ENCODE measurements at regions not wholly inside any gene's neighbourhood (a gene's known extent, or its start where the extent isn't known, plus 50 kb on each side); places are given as distances from the start of the nearest gene placed in this dataset.
A peak's percentile ranks its signal among the peaks of the same experiment; 100 is the strongest.

DNA sequence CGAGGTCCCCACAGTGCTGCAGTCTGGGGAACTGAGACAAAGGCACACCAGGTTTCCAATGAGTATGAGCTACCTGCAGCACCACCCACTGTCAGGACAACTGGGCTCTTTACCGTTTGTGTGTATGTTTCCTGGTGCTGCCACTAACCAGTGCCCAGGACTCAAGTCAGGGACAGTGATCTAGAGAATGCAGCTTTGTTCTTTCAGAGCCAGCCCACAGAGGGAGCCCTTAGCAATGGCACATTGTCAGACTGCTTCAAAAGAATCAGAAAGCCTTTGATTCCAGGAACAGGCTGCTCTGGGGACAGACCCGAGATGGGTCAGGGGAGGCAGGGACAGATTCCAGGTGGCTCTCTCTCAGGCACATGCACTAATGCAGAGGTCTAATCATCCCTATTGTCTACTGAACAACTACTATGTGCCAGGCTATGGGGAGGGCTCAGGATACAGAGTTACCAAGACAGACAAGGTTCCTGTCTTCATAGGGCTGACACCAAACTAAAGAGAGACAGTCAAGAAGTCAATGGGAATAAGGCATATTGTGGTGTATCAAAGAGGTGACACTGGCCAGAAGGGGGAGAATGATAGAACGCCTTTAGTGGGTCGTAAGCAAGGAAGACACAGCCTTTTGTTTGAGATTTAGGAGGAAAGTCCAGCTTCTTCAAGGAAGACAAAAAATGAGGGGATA lies 103.7 kb downstream of the VPREB1 start (continued):
- TF ChIP-seq, protein P1, sequence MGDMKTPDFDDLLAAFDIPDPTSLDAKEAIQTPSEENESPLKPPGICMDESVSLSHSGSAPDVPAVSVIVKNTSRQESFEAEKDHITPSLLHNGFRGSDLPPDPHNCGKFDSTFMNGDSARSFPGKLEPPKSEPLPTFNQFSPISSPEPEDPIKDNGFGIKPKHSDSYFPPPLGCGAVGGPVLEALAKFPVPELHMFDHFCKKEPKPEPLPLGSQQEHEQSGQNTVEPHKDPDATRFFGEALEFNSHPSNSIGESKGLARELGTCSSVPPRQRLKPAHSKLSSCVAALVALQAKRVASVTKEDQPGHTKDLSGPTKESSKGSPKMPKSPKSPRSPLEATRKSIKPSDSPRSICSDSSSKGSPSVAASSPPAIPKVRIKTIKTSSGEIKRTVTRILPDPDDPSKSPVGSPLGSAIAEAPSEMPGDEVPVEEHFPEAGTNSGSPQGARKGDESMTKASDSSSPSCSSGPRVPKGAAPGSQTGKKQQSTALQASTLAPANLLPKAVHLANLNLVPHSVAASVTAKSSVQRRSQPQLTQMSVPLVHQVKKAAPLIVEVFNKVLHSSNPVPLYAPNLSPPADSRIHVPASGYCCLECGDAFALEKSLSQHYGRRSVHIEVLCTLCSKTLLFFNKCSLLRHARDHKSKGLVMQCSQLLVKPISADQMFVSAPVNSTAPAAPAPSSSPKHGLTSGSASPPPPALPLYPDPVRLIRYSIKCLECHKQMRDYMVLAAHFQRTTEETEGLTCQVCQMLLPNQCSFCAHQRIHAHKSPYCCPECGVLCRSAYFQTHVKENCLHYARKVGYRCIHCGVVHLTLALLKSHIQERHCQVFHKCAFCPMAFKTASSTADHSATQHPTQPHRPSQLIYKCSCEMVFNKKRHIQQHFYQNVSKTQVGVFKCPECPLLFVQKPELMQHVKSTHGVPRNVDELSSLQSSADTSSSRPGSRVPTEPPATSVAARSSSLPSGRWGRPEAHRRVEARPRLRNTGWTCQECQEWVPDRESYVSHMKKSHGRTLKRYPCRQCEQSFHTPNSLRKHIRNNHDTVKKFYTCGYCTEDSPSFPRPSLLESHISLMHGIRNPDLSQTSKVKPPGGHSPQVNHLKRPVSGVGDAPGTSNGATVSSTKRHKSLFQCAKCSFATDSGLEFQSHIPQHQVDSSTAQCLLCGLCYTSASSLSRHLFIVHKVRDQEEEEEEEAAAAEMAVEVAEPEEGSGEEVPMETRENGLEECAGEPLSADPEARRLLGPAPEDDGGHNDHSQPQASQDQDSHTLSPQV (IDR thresholded peaks at IDR 0.05), result no peak
- TF ChIP-seq, protein P2, sequence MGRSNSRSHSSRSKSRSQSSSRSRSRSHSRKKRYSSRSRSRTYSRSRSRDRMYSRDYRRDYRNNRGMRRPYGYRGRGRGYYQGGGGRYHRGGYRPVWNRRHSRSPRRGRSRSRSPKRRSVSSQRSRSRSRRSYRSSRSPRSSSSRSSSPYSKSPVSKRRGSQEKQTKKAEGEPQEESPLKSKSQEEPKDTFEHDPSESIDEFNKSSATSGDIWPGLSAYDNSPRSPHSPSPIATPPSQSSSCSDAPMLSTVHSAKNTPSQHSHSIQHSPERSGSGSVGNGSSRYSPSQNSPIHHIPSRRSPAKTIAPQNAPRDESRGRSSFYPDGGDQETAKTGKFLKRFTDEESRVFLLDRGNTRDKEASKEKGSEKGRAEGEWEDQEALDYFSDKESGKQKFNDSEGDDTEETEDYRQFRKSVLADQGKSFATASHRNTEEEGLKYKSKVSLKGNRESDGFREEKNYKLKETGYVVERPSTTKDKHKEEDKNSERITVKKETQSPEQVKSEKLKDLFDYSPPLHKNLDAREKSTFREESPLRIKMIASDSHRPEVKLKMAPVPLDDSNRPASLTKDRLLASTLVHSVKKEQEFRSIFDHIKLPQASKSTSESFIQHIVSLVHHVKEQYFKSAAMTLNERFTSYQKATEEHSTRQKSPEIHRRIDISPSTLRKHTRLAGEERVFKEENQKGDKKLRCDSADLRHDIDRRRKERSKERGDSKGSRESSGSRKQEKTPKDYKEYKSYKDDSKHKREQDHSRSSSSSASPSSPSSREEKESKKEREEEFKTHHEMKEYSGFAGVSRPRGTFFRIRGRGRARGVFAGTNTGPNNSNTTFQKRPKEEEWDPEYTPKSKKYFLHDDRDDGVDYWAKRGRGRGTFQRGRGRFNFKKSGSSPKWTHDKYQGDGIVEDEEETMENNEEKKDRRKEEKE (IDR thresholded peaks at IDR 0.05; ENCODE audit: borderline replicate concordance in 1 of 2, control insufficient read depth in 1 of 2, low read depth in 2 of 2, low read length in 1 of 2), result no peak
- no peak for TF ChIP-seq MTA1 (IDR thresholded peaks at IDR 0.05; ENCODE audit: borderline replicate concordance)
- TF ChIP-seq, protein P3, sequence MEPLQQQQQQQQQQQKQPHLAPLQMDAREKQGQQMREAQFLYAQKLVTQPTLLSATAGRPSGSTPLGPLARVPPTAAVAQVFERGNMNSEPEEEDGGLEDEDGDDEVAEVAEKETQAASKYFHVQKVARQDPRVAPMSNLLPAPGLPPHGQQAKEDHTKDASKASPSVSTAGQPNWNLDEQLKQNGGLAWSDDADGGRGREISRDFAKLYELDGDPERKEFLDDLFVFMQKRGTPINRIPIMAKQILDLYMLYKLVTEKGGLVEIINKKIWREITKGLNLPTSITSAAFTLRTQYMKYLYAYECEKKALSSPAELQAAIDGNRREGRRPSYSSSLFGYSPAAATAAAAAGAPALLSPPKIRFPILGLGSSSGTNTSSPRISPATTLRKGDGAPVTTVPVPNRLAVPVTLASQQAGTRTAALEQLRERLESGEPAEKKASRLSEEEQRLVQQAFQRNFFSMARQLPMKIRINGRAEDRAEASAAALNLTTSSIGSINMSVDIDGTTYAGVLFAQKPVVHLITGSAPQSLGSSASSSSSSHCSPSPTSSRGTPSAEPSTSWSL (CRISPR knock-in tag; IDR thresholded peaks at IDR 0.05; ENCODE audit: borderline replicate concordance), result peak; percentile 53; the same call in 1 of the 2 replicates
- TF ChIP-seq KLF10 (CRISPR knock-in tag; IDR thresholded peaks at IDR 0.05), result no peak
- TF ChIP-seq, protein P4, sequence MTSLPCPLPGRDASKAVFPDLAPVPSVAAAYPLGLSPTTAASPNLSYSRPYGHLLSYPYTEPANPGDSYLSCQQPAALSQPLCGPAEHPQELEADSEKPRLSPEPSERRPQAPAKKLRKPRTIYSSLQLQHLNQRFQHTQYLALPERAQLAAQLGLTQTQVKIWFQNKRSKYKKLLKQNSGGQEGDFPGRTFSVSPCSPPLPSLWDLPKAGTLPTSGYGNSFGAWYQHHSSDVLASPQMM (CRISPR knock-in tag; IDR thresholded peaks at IDR 0.05), result no peak
- no peak for TF ChIP-seq TEAD4 (IDR thresholded peaks at IDR 0.05; ENCODE audit: low read length)
- TF ChIP-seq TEAD4 (CRISPR knock-in tag; IDR thresholded peaks at IDR 0.05; ENCODE audit: borderline replicate concordance), result peak; percentile 18; the same call in 1 of the 2 replicates
- no peak for TF ChIP-seq ZBTB8A (IDR thresholded peaks at IDR 0.05; ENCODE audit: partially characterized antibody)
- TF ChIP-seq, protein P5, sequence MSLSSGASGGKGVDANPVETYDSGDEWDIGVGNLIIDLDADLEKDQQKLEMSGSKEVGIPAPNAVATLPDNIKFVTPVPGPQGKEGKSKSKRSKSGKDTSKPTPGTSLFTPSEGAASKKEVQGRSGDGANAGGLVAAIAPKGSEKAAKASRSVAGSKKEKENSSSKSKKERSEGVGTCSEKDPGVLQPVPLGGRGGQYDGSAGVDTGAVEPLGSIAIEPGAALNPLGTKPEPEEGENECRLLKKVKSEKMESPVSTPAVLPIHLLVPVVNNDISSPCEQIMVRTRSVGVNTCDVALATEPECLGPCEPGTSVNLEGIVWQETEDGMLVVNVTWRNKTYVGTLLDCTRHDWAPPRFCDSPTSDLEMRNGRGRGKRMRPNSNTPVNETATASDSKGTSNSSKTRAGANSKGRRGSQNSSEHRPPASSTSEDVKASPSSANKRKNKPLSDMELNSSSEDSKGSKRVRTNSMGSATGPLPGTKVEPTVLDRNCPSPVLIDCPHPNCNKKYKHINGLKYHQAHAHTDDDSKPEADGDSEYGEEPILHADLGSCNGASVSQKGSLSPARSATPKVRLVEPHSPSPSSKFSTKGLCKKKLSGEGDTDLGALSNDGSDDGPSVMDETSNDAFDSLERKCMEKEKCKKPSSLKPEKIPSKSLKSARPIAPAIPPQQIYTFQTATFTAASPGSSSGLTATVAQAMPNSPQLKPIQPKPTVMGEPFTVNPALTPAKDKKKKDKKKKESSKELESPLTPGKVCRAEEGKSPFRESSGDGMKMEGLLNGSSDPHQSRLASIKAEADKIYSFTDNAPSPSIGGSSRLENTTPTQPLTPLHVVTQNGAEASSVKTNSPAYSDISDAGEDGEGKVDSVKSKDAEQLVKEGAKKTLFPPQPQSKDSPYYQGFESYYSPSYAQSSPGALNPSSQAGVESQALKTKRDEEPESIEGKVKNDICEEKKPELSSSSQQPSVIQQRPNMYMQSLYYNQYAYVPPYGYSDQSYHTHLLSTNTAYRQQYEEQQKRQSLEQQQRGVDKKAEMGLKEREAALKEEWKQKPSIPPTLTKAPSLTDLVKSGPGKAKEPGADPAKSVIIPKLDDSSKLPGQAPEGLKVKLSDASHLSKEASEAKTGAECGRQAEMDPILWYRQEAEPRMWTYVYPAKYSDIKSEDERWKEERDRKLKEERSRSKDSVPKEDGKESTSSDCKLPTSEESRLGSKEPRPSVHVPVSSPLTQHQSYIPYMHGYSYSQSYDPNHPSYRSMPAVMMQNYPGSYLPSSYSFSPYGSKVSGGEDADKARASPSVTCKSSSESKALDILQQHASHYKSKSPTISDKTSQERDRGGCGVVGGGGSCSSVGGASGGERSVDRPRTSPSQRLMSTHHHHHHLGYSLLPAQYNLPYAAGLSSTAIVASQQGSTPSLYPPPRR (CRISPR knock-in tag; IDR thresholded peaks at IDR 0.05; ENCODE audit: borderline replicate concordance), result no peak
- TF ChIP-seq POLR2AphosphoS5 (IDR thresholded peaks at IDR 0.05; ENCODE audit: control insufficient read depth, insufficient read depth, low read depth, low read length), result no peak
- TF ChIP-seq SMARCC2 (IDR thresholded peaks at IDR 0.05; ENCODE audit: low read depth), result no peak
